Right lobe of liver (tissue), 6 donors: ENCODE measurements at regions not wholly inside any gene's neighbourhood (a gene's known extent, or its start where the extent isn't known, plus 50 kb on each side); places are given as distances from the start of the nearest gene placed in this dataset.
A peak's percentile ranks its signal among the peaks of the same experiment; 100 is the strongest.

Experiments
- ATAC-seq, 4 donors: fragments of 200-7000 bp; cut with Tn5 transposase; one replicate each; pipeline ENCODE4 v1.9.1; 2020; ENCODE audit warnings: mild to moderate bottlenecking in 4 of 4, moderate library complexity in 4 of 4
- DNase-seq, 3 donors: peaks; one replicate each; pipeline ENCODE4 v3.0.0-alpha.2; 2020
- H3K27ac ChIP-seq, 3 donors: fragments of 200-600 bp; one replicate each; pipeline ENCODE4 v1.8.0; 2022
- H3K27me3 ChIP-seq, 2 donors: fragments of 200-600 bp; one replicate each; pipeline ENCODE4 v1.8.0; 2022
- H3K36me3 ChIP-seq, 4 donors: fragments of 200-600 bp; sonication (generic) in 1 of 4; one replicate each; pipeline versions ENCODE4 v1.5.1 to v1.8.0; 2017 to 2022; ENCODE audit warnings: control low read depth in 1 of 4
- H3K4me1 ChIP-seq, 4 donors: fragments of 200-600 bp; sonication (generic) in 1 of 4; one replicate each; pipeline versions ENCODE4 v1.5.1 to v1.8.0; 2017 to 2022; ENCODE audit warnings: control low read depth in 1 of 4
- H3K4me3 ChIP-seq, 3 donors: fragments of 200-600 bp; one replicate each; pipeline ENCODE4 v1.8.0; 2022
- H3K9me3 ChIP-seq, 4 donors: fragments of 200-600 bp; sonication (generic) in 1 of 4; one replicate each; pipeline versions ENCODE4 v1.5.1 to v1.8.0; 2017 to 2022; ENCODE audit warnings: control low read depth in 1 of 4
- CTCF ChIP-seq, 4 donors: fragments of 200-600 bp in 3 of 4; fragments of 450-650 bp in 1 of 4; IDR thresholded peaks; one replicate each; pipeline versions ENCODE4 v1.5.1 to v1.8.0; 2016 to 2022; ENCODE audit warnings: antibody characterized with exemption in 4 of 4, mild to moderate bottlenecking in 2 of 4
- POLR2A ChIP-seq: fragments of 450-650 bp; IDR thresholded peaks from one replicate; pipeline ENCODE4 v1.6.1; 2017; ENCODE audit warnings: antibody characterized with exemption, mild to moderate bottlenecking
- WGBS: methylation state at CpG from one replicate; pipeline ENCODE4 v1.1.6; 2018; ENCODE audit warnings: low coverage, low lambda C conversion rate; ENCODE audit not compliant: insufficient coverage; ENCODE audit errors: missing lambda C conversion rate; 5-methylcytosine and 5-hydroxymethylcytosine counted together
- intact Hi-C, 2 donors: fragments of 100-400 bp; cut with DNase I; formaldehyde crosslinking; loops; one replicate each; pipeline versions ENCODE4 v1.11.2 to v1.14.1; 2022
- donor health status: DM: no; HTN: yes; CAD: no.
- donor health status: DM: no; HTN: no; CAD: no.
- donor health status: DM: no; HTN: no; CAD: no.
- donor health status: DM: no; HTN: yes; CAD: no.
- donor health status: DM: no; HTN: yes; CAD: no.

- intact Hi-C loops: loop anchor here in 1 of 2 donors (5.0 kb wide), 1 partner anchor 79 kb away; no protein-coding TSS in a partner anchor
- peaks cover 0 to 38% (median 16%) of the 10 kb centered on the region in 4 donors for H3K4me1 ChIP-seq
- peak; percentile 38 to 64 (median 62) for ATAC-seq
Measured at GRCh38 chr10:63711361-63711760, 190.2 kb downstream of the REEP3 start.

GRCh38 chr10:63711867-63712716 is 190.9 kb downstream of the REEP3 start:
- intact Hi-C loops: loop anchor here in 1 of 2 donors (5.0 kb wide), 1 partner anchor 80 kb away; no protein-coding TSS in a partner anchor
- WGBS: 16% methylated on average over 4 of the region's 6 CpGs

More at GRCh38 chr10:63711361-63711760, 190.2 kb downstream of the REEP3 start:
- Histone ChIP-seq H3K27ac (peak overlapping the region; percentile 44 to 80 (median 70)), H3K27me3 (no peaks in the 10 kb centered on the region), H3K4me3 (no peak overlapping the region), H3K9me3 (no peaks in the 10 kb centered on the region), H3K36me3 (no peaks in the 10 kb centered on the region)
- WGBS: 23% methylated on average over 4 of the region's 4 CpGs
- DNase-seq: peak in 2 of 3 donors; percentile 41 to 73
- TF ChIP-seq POLR2A: no peak
- TF ChIP-seq CTCF (IDR thresholded peaks at IDR 0.05): no peak

GRCh38 chr10:63712717-63713115 is 191.5 kb downstream of the REEP3 start:
- 0% methylated on average over 1 of the region's 1 CpG for WGBS
- Histone ChIP-seq H3K36me3 (no peaks in the 10 kb centered on the region), H3K4me3 (no peak overlapping the region), H3K27ac (peak overlapping the region; percentile 44 to 80 (median 70)), H3K27me3 (no peaks in the 10 kb centered on the region), H3K4me1 (peaks cover 0 to 38% (median 16%) of the 10 kb centered on the region in 4 donors), H3K9me3 (no peaks in the 10 kb centered on the region)
- DNase-seq (no peak), ATAC-seq (peak in 3 of 4 donors; percentile 2 to 15 (median 3))
- intact Hi-C loops: loop anchor here in 1 of 2 donors (5.0 kb wide), 1 partner anchor 80 kb away; no protein-coding TSS in a partner anchor
- no peak for TF ChIP-seq CTCF (IDR thresholded peaks at IDR 0.05)
- no peak for TF ChIP-seq POLR2A

More at GRCh38 chr10:63711867-63712716, 190.9 kb downstream of the REEP3 start:
- TF ChIP-seq CTCF (IDR thresholded peaks at IDR 0.05) (no peak), POLR2A (no peak)
- Histone ChIP-seq H3K4me3 (no peak overlapping the region), H3K4me1 (peaks cover 0 to 38% (median 16%) of the 10 kb centered on the region in 4 donors), H3K27ac (peak overlapping the region; percentile 44 to 80 (median 70)), H3K27me3 (no peaks in the 10 kb centered on the region), H3K36me3 (no peaks in the 10 kb centered on the region), H3K9me3 (no peaks in the 10 kb centered on the region)
- peak; percentile 86 to 96 (median 92) for ATAC-seq
- DNase-seq: peak; percentile 94 to 98 (median 94)

- Histone ChIP-seq H3K4me1 (peaks cover 0 to 42% (median 17%) of the 10 kb centered on the region in 4 donors), H3K27me3 (no peaks in the 10 kb centered on the region), H3K36me3 (no peaks in the 10 kb centered on the region), H3K4me3 (no peak overlapping the region), H3K9me3 (no peaks in the 10 kb centered on the region), H3K27ac (peak overlapping the region; percentile 44 to 80 (median 70))
- intact Hi-C loops: loop anchor here in 1 of 2 donors (5.0 kb wide), 1 partner anchor 81 kb away; no protein-coding TSS in a partner anchor
- WGBS: 20% methylated on average over 7 of the region's 7 CpGs
- ATAC-seq: peak; percentile 18 to 51 (median 44)
- peak; percentile 77 to 80 (median 79) for DNase-seq
- TF ChIP-seq POLR2A: no peak
- no peak for TF ChIP-seq CTCF (IDR thresholded peaks at IDR 0.05)
Measured at GRCh38 chr10:63713191-63714144, 192.3 kb downstream of the REEP3 start.
